D721Med (cell line): ENCODE measurements at regions not wholly inside any gene's neighbourhood (a gene's known extent, or its start where the extent isn't known, plus 50 kb on each side); places are given as distances from the start of the nearest gene placed in this dataset.

Source experiments
- DNase-seq: peaks from one replicate; pipeline ENCODE4 v3.0.0; 2011; ENCODE audit warnings: low spot score; ENCODE audit not compliant: insufficient read length
- FAIRE-seq: peaks from 2 replicates; lab custom pipeline; 2011; peaks lifted over from hg19 to GRCh38; lab: Jason Lieb, UNC
- CTCF ChIP-seq: IDR thresholded peaks from 2 replicates; pipeline ENCODE4 v1.5.1; 2012; ENCODE audit warnings: mild to moderate bottlenecking, control low read depth; ENCODE audit not compliant: insufficient read depth; ENCODE audit errors: missing control alignments

DNA sequence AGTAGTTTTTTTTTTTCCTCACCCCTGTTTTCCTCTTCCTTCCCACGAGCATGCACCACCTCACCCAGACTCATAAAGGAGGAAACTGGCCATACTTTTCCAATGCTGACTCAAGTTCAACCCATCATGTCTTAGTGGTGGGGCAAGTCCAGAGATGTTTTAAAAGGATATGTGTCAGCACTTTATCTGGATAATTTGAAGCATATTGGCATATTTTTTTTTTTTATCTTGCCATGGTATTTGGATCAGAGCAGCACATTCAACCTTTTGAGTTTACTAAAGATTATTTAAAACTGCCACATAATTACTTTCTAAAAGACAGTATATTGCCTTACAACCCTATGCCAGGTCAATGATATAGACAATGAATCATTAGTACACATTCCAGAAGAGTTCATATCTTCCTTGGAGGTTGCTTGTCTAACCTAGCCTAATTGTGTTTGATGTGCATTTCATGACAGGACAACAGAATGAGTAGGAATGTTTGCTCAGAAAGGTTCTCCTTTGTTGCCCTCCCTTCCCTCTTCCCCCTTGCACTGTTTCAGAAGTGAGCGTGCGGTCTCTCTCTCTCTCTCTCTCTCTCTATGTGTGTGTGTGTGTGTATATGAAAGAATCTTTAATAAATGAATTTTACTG lies 950.7 kb upstream of the FAM98A start:
- DNase-seq (no peak), FAIRE-seq (no peak)
- TF ChIP-seq CTCF = no peak

DNA sequence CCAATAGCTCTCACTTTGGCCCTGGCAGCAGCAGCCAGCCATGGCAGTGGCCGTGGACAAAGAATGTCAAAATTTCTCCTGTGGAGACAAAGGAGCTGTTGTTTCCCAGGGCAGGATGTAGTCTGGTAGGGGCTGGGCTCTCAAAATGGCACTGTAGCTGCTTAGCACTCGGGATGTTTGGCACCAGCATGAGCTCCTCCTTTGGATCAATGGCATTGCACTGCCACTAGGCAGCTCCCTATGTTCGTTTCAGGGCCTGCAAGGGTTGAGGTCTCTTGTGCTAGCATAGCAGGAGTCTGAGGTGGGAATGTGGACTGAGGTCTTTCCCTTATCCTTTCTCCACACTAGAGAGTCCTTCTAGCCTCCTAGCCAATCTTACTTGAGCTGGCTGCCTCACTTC lies 948.8 kb upstream of the FAM98A start:
- DNase-seq (no peak), FAIRE-seq (no peak)
- no peak for TF ChIP-seq CTCF

GRCh38 chr2:34547340-34547739 lies 948.2 kb upstream of the FAM98A start:
- no peak for FAIRE-seq
- TF ChIP-seq CTCF = no peak
- no peak for DNase-seq

- FAIRE-seq = no peak
- no peak for DNase-seq
- TF ChIP-seq CTCF = no peak
Observed at GRCh38 chr2:34545486-34546136, 946.5 kb upstream of the FAM98A start.

- no peak for FAIRE-seq
- no peak for TF ChIP-seq CTCF
- DNase-seq = no peak
Observed at GRCh38 chr2:34534761-34535160, 935.7 kb upstream of the FAM98A start.

GRCh38 chr2:34534341-34534740 lies 935.2 kb upstream of the FAM98A start:
- FAIRE-seq = no peak
- TF ChIP-seq CTCF = no peak
- no peak for DNase-seq

GRCh38 chr2:34533585-34534183 lies 934.6 kb upstream of the FAM98A start:
- no peak for FAIRE-seq
- TF ChIP-seq CTCF = no peak
- no peak for DNase-seq
